HG03520 (cell line): ENCODE measurements at regions not wholly inside any gene's neighbourhood (a gene's known extent, or its start where the extent isn't known, plus 50 kb on each side); places are given as distances from the start of the nearest gene placed in this dataset.

Source experiments
- ATAC-seq: cut with Tn5 transposase; IDR thresholded peaks from one replicate; pipeline ENCODE4 v1.9.1; 2021; ENCODE audit warnings: mild to moderate bottlenecking, moderate library complexity; ENCODE audit not compliant: unreplicated experiment

GRCh38 chr3:28087591-28087990 is 153.8 kb upstream of the CMC1 start:
- no peak for ATAC-seq

- no peak for ATAC-seq
Measured at GRCh38 chr3:28088811-28089526, 152.4 kb upstream of the CMC1 start.

DNA sequence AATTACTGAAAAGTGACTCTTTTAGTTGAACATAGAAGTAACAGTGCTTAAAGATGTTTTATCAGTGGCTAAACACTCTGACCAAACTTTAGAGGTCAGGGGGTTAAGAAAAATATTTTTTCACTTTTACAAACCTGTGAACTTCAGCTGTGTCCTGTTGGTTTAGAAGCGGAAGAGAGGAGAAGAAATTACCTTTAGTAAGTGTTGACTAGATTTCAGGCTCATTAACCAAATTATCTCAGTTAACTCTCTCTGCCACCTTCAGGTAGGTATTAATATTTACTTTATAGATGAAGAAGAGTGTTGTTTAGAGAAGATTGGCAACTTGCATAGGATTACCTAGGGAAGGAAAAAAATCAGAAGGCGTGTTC is 151.9 kb upstream of the CMC1 start:
- ATAC-seq = no peak

- ATAC-seq = no peak
Measured at GRCh38 chr3:28099296-28099695, 142.1 kb upstream of the CMC1 start.

- ATAC-seq = no peak
Measured at GRCh38 chr3:28101705-28102104, 139.7 kb upstream of the CMC1 start.

GRCh38 chr3:28103861-28104260 is 137.6 kb upstream of the CMC1 start:
- no peak for ATAC-seq

DNA sequence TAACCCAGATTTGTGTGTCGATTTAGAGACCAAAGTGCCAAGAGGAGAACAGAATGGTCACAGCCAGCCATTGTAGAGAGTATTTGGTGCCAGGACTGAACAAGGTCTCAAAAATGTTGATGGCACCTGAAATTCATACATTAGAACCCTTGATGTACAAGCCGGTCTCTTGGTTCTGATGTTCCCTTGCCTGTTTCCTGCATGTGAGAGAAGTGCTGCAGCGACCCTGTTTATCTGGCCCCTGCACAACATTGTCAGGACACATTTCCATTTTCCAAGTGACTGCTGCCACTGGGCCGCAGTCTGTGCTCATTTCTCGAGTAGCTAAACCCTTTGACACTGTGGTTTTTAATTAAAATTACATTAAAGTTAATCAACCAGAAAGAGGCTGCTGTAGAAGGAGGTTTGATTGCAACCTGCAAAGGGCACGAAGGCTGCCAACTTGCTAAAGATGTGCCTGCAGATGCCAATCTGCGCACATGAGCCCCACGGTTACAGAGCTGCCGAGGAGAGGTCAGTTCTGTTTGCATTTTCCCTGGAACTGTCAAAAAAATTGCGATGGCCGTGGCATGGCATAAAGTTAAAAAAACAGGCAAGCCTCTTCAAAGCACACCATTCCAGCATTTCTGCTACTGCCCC is 136.4 kb upstream of the CMC1 start:
- no peak for ATAC-seq

DNA sequence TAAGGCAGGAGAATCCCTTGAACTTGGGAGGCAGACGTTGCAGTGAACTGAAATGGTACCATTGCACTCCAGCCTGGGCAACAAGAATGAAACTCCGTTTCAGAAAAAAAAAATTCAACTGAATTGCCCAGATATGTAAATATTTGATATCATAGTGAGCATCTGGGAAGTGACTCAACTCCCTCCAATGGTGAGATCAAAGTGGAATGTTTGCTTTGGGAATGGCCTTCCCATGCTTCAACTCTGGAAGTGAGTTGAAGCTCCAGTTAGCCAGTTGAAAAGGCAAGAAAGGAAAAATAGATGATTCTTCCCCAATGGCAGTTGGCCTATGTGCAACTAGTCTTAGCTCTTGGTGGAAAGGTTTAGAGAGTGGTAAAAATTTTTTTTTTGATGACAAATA is 131.6 kb upstream of the CMC1 start:
- no peak for ATAC-seq

DNA sequence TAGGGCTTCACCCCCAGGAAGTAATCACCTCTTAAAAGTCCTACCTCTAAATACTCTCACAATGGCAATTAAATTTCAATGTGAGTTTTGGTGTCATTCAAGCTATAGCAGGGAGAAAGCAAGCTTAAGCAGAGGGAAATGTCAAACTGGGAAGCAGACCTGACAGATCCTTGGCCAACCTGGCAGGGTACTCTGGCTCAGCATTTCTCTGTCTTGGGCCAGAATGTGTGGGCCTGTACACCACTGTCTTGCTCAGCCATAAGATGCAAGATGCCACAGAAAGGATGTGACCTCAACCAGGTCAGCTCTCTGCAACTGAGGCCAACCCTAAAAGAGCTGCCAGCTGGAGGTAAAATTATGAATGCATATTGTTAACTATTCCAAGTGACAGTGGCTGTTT is 130.6 kb upstream of the CMC1 start:
- no peak for ATAC-seq

GRCh38 chr3:28114893-28115292 is 126.5 kb upstream of the CMC1 start:
- ATAC-seq = no peak

GRCh38 chr3:28115316-28115715 is 126.1 kb upstream of the CMC1 start:
- ATAC-seq = no peak

GRCh38 chr3:28117598-28117997 is 123.8 kb upstream of the CMC1 start:
- no peak for ATAC-seq

DNA sequence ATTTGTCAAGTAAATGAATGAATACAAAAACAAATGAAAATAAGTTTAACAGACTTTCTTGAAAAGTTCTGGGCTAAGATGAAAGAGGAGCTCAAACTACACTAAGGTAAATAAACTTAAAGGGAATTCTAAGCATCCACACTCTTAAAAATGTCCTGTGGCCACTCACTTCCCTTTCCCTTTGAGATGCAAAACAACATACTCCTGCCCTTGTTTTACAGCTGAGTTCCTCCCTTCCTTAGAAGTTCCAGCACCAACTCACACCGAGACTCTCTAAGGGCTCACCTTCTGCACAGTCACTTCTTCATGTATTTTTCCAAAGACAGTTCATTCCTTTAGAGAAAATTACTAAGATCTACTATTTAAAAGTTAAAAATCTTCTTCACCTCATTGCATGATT is 123.3 kb upstream of the CMC1 start:
- ATAC-seq = no peak

DNA sequence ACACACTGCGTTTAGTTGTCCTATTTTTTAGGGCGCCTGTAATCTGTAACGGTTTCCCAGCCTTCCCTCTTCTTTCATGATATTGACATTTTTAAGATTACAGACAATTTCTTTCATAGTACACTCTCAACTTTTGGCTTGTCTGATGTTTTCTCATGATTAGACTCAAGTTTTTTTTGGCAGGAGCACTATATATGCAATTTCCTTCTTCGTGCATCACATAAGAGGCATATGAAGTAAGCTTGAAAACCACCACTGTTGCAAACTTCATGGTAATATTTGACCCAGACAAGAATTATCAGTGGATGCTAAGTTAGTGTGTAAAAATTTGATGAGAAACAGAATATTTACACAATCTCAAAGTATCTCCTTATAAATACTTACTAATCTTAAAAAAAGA is 119.2 kb upstream of the CMC1 start:
- ATAC-seq = no peak

DNA sequence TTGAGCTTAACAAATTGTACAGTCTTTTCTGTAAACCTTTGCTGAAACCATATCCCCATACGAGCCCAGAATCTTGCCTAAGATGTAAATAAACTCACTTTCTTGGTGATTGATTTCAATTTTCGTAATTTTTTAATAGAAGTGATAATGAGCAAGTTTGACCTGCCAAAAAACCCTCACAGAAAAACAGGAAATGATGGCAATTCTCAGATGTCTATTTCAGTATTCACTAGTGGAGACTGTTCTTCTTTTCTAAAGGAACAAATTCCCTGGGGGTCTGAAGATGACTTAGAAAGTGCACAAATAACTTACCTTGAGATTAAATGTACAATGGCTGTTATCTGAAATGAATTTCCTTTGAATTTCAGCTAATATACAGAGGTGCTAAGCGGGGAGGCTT is 116.5 kb upstream of the CMC1 start:
- ATAC-seq = no peak

DNA sequence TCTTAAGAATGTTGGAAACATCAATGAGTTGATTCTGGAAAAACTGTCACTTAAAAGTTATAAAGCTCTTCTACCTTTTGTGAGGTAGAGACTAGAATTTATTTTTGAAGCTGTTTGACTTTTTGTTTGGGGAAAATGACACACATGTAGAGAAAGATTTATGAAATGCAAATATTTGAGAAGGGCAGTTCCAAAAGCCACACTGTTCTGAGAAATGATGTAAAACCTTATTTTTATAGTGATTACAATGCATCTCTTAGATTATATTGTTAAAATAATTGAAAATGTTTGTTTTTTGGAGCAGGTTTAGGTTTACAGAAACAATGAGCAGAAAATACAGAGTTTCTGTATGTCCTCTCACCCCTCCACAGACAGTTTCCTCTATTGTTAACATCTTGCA is 116.1 kb upstream of the CMC1 start:
- ATAC-seq = no peak

GRCh38 chr3:28130836-28131235 is 110.6 kb upstream of the CMC1 start:
- no peak for ATAC-seq

- ATAC-seq = no peak
Measured at GRCh38 chr3:28132941-28133340, 108.5 kb upstream of the CMC1 start.

DNA sequence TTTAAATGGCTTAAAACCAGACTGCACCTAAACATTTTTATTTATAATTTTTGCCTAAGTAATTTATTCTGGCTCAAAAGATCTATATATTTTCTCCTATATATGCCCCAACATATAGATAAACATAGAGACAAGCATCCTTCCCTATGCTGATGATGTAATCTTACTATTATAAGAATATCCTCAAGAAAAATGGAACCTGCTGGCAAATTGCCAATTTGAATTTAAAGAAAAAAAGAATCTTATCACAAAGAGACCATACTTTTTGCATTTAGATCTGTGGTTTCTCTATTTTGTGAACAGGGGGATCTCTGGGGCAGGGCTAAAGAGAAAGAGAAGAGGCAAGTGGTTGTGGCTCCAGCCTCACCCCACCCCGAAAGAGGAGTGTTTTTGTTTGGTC is 107.2 kb upstream of the CMC1 start:
- no peak for ATAC-seq

DNA sequence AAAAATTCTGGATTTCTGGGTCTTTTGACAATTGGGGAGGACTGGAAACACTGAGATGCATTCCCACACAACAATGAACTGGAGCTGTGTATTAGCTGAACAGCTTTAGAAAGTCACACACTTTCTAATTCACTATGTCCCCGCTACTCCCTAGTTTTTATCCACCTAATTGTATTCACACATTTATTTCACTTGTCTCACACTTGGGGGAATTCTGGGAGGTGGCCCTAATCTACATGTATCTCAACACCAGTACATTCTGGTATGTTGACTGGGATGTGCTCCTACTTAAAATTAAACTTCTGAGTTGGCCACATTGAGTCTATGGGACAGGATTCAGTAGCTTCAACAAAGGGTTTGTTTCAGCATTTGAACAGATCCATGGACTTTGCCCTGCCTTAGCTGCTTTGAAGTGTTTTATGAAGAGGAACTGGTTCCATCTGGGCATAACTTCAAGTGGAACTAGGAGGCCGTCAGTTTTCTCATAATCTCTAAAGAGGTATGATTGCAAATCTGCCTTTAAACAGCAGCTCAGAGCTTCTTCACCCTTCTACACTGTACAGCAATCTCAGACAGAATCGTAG is 106.5 kb upstream of the CMC1 start:
- no peak for ATAC-seq

DNA sequence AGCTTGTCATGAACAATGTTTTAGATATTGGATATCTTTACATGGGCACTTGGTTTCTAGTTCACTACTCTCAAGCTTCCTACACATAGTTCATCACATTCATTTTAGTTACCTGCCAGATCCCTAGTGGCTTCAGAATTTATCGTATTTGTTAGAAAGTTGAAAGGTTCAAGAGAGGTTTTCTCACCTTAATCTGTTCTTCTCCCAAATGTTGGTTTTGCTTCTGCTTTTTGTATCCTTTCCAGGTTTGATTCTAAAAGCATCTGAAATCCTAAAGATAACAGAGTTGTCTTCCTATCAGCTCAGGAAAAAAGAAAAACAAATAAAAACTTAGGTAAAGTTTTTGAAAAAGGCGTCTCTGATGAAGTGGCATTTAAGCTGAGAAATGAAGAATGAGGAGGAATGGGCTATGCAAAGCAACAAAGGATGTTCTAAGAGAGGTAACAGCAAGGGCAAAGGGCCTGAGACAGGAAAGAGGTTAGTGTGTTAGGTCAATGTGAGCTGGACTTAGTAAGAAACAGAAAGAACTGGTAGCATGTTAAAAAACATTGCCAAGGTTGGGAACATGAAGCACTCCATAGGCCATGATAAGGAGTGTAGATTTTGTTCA is 104.7 kb upstream of the CMC1 start:
- no peak for ATAC-seq

GRCh38 chr3:28138043-28138610 is 103.3 kb upstream of the CMC1 start:
- ATAC-seq = no peak
